Heart right ventricle (tissue), 16 donors: ENCODE measurements at regions not wholly inside any gene's neighbourhood (a gene's known extent, or its start where the extent isn't known, plus 50 kb on each side); places are given as distances from the start of the nearest gene placed in this dataset.

Experiments
- ATAC-seq, 8 donors: fragments of 200-7000 bp; cut with Tn5 transposase; one replicate each; pipeline ENCODE4 v1.9.1; 2020; ENCODE audit warnings: mild to moderate bottlenecking in 8 of 8, moderate library complexity in 8 of 8, moderate number of reproducible peaks in 1 of 8
- DNase-seq, 2 donors: peaks; one replicate each; pipeline ENCODE4 v3.0.0-alpha.2; 2020
- H3K27ac ChIP-seq, 10 donors: fragments of 200-600 bp; sonication (generic) in 2 of 10; one replicate each; pipeline versions ENCODE4 v1.5.0 to v1.8.0; 2020 to 2022; ENCODE audit warnings: mild to moderate bottlenecking in 3 of 10
- H3K27me3 ChIP-seq, 7 donors: fragments of 200-600 bp; one replicate each; pipeline ENCODE4 v1.8.0; 2021 to 2022; ENCODE audit warnings: mild to moderate bottlenecking in 2 of 7
- H3K36me3 ChIP-seq, 9 donors: fragments of 200-600 bp; sonication (generic) in 1 of 9; one replicate each; pipeline versions ENCODE4 v1.5.0 to v1.8.0; 2020 to 2022; ENCODE audit warnings: mild to moderate bottlenecking in 2 of 9
- H3K4me1 ChIP-seq, 9 donors: fragments of 200-600 bp; sonication (generic) in 1 of 9; one replicate each; pipeline versions ENCODE4 v1.5.0 to v1.8.0; 2020 to 2022; ENCODE audit warnings: mild to moderate bottlenecking in 4 of 9
- H3K4me3 ChIP-seq, 10 donors: fragments of 200-600 bp; sonication (generic) in 2 of 10; one replicate each; pipeline versions ENCODE4 v1.5.0 to v1.8.0; 2020 to 2022; ENCODE audit warnings: mild to moderate bottlenecking in 7 of 10, moderate library complexity in 2 of 10
- H3K9me3 ChIP-seq, 11 donors: fragments of 200-600 bp in 10 of 11; sonication (generic) in 2 of 11; one replicate each; pipeline versions ENCODE4 v1.5.0 to v1.8.0; 2013 to 2022; ENCODE audit warnings: mild to moderate bottlenecking in 2 of 11, control low read depth in 1 of 11, moderate library complexity in 1 of 11
- WGBS, 2 donors: extraction: QIAGEN DNeasy Blood & Tissue Kit; methylation state at CpG; one replicate each; pipeline ENCODE4 v1.1.7; 2013; ENCODE audit warnings: inconsistent platforms in 1 of 2; 5-methylcytosine and 5-hydroxymethylcytosine counted together
- intact Hi-C, 10 donors: fragments of 100-400 bp; cut with DNase I; formaldehyde crosslinking; loops; one replicate each; pipeline versions ENCODE4 v1.11.1 to v1.14.2; 2022
- TF ChIP-seq, protein P1 (sequence below), 9 donors: fragments of 200-600 bp; sonication (generic) in 2 of 9; IDR thresholded peaks; one replicate each; pipeline versions ENCODE4 v1.5.0 to v1.8.0; 2021 to 2022; ENCODE audit warnings: antibody characterized with exemption in 9 of 9, mild to moderate bottlenecking in 5 of 9, moderate library complexity in 1 of 9
- donor health status: Arrhythmogenic right ventricular cardiomyopathy.
- donor health status: ischemic (EF 13 %, LVEDD 7.1; RV severe dilation, severe dysfunction).
- donor health status: healthy with polysubstance abuse.
- donor health status: DM: no; HTN: yes; CAD: no.
- donor health status: DM: no; HTN: no; CAD: no.
- donor health status: ischemic (EF 25% LVEDD 6.9; RV normal size, moderate dysfunction).
- donor health status: ischemic (EF 25% LVEDD 5.7; RV mildly dilated, moderate dysfunction).
- donor health status: healthy.
- donor health status: DM: yes; HTN: yes; CAD: no.
- donor health status: Ischemic cardiomyopathy.
- donor health status: ischemic (EF 35%, LVEDD 5.7; RV mildly dilated, moderate dysfunction).
- donor health status: nonischemic (EF 11% LVEDD 7.7; RV severe dilation, severe dysfunction).
- donor health status: DM: yes; HTN: yes; CAD: no.
- donor health status: PGD.
- donor health status: ischemic (EF 29% LVEDD 5.4; RV normal size, mild dysfunction).
- donor health status: nonischemic (EF 23%, LVEDD 6.1; RV moderate dilation, normal function).

DNA sequence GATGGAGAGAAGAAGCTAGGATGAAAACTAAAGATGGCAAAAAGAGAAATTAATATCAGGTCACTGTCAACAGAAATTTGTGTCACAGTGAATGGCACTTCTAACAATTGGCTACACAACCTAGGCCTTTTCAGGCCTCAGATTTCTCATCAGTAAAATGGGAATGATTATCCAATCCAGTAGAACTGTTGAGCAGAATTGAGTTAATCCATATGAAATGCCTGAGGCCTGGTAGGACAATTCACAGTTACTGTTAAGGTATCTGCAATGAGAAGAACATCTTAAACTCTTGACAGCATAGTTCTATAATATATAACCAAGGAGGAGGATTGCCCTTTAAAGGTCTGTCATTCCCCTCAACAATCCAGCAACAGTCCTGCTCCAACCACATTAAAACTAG is 217.9 kb upstream of the ZNF217 start:
- no peak for ATAC-seq
- no peak for DNase-seq
- Histone ChIP-seq H3K4me3 (no peak overlapping the region), H3K36me3 (no peaks in the 10 kb centered on the region), H3K27ac (no peak overlapping the region), H3K27me3 (no peaks in the 10 kb centered on the region), H3K9me3 (no peaks in the 10 kb centered on the region), H3K4me1 (no peaks in the 10 kb centered on the region)
- intact Hi-C loops: no loop called here
- TF ChIP-seq, protein P1, sequence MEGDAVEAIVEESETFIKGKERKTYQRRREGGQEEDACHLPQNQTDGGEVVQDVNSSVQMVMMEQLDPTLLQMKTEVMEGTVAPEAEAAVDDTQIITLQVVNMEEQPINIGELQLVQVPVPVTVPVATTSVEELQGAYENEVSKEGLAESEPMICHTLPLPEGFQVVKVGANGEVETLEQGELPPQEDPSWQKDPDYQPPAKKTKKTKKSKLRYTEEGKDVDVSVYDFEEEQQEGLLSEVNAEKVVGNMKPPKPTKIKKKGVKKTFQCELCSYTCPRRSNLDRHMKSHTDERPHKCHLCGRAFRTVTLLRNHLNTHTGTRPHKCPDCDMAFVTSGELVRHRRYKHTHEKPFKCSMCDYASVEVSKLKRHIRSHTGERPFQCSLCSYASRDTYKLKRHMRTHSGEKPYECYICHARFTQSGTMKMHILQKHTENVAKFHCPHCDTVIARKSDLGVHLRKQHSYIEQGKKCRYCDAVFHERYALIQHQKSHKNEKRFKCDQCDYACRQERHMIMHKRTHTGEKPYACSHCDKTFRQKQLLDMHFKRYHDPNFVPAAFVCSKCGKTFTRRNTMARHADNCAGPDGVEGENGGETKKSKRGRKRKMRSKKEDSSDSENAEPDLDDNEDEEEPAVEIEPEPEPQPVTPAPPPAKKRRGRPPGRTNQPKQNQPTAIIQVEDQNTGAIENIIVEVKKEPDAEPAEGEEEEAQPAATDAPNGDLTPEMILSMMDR (IDR thresholded peaks at IDR 0.05): no peak

DNA sequence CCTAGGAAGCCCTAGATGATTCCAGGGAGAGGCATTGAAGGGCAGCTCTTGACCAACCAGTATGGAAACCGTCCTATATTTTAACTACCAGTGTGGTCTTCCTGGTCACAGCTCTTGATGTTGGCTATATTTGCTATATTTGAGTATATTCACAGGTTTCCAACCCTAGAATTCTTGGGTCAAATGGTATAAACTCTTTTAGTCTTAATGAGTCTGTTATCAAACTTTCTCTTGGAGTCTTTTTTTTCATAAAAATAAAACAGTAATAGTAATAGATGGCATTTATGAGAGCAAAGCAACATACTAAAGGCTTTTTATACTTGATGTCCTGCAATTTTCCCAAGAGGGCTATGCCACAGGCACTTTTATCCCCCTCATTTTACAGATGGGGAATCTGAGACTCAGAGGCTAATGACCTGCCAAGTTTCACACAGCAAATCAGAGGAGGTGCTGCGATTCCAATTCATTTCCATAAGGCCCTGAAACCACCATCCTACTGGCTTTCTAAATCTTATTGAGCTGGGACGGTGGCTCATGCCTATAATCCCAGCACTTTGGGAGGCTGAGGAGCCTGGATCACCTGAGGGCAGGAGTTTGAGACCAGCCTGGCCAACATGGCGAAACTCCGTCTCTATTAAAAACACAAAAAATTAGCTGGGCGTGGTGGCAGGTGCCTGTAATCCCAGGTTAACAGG is 217.2 kb upstream of the ZNF217 start:
- Histone ChIP-seq H3K9me3 (no peaks in the 10 kb centered on the region), H3K4me3 (no peak overlapping the region), H3K36me3 (no peaks in the 10 kb centered on the region), H3K27me3 (no peaks in the 10 kb centered on the region), H3K4me1 (no peaks in the 10 kb centered on the region), H3K27ac (no peak overlapping the region)
- TF ChIP-seq, protein P1 (IDR thresholded peaks at IDR 0.05): no peak
- ATAC-seq: no peak
- 81 to 93% methylated on average over 6 of the region's 6 CpGs for WGBS, 2 donors
- intact Hi-C loops: no loop called here
- no peak for DNase-seq

DNA sequence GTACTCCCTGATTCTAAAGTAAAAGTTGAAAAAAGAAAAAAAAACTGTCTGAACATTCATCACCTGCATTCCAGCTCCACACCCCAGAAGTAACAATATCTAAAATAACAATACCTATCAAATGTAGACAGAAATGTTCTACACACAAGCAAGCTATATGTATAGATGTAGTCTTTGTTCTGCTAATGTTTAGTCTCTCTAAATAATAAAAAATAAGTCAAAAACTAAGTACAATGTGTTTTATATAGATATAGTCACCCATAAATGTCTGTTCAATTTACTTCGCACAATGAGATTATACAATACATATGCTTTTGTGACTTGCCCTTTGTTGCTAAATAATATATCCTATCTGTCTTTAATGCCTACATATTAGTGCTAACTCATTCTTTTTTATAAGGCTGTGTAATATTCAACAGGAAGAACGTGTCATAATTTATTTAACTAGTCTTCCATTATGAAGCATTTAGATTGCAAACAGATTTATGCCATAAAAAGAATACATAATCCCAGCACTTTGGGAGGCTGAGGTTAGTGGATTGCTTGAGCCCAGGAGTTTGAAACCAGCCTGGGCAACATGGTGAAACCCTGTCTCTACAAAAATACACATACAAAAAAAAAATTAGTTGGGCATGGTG is 216.2 kb upstream of the ZNF217 start:
- no peak for DNase-seq
- TF ChIP-seq, protein P1 (IDR thresholded peaks at IDR 0.05): no peak
- WGBS, 2 donors: 94 to 96% methylated on average over 2 of the region's 2 CpGs
- Histone ChIP-seq H3K36me3 (no peaks in the 10 kb centered on the region), H3K27ac (no peak overlapping the region), H3K9me3 (no peaks in the 10 kb centered on the region), H3K27me3 (no peaks in the 10 kb centered on the region), H3K4me1 (no peaks in the 10 kb centered on the region), H3K4me3 (no peak overlapping the region)
- no peak for ATAC-seq
- intact Hi-C loops: no loop called here

DNA sequence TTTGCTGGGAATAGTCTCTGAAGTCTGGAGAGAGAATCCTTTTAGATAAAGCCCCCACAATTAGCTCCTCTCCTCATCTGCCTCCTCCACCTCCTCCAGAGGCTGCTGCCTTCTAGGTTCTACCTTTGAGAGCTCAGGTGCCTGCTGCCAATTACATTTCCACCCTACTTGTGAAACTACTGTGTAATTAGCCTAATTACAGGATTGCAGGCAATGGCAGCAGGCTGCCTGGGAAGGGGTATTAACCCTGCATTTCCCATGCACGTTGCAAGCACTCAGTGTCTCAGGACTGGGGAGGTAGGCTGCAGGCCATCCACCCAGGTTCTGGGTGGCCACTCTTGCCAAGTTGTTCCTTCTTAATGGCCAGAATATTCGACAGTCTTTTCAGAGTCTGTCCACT is 215.6 kb upstream of the ZNF217 start:
- H3K9me3 ChIP-seq: no peaks in the 10 kb centered on the region
- 87 to 88% methylated on average over 2 of the region's 2 CpGs for WGBS, 2 donors
- H3K4me3 ChIP-seq: no peak overlapping the region
- no peaks in the 10 kb centered on the region for H3K27me3 ChIP-seq
- TF ChIP-seq, protein P1 (IDR thresholded peaks at IDR 0.05): no peak
- no peaks in the 10 kb centered on the region for H3K4me1 ChIP-seq
- H3K36me3 ChIP-seq: no peaks in the 10 kb centered on the region
- no peak overlapping the region for H3K27ac ChIP-seq
- DNase-seq (no peak), ATAC-seq (no peak)
- intact Hi-C loops: no loop called here
